Keratinocyte (primary cell): ENCODE measurements at regions not wholly inside any gene's neighbourhood (a gene's known extent, or its start where the extent isn't known, plus 50 kb on each side); places are given as distances from the start of the nearest gene placed in this dataset.

Experiments
- DNase-seq: peaks from one replicate; pipeline ENCODE4 v3.0.0-alpha.2; 2011; ENCODE audit warnings: low read depth, missing footprints, low spot score
- FAIRE-seq: peaks from 2 replicates; lab custom pipeline; 2011; peaks lifted over from hg19 to GRCh38; lab: Jason Lieb, UNC
- H2AFZ ChIP-seq: 2 replicates; pipeline ENCODE4 v1.6.0; 2012; ENCODE audit warnings: low read length, control low read depth, inconsistent platforms; ENCODE audit not compliant: control insufficient read depth
- H3K27ac ChIP-seq: 2 replicates; pipeline ENCODE4 v1.5.1; 2011; ENCODE audit warnings: low read length; ENCODE audit not compliant: control insufficient read depth, insufficient read depth
- H3K27me3 ChIP-seq: 3 replicates; pipeline ENCODE4 v1.6.0; 2011; ENCODE audit warnings: low read length; ENCODE audit not compliant: control insufficient read depth, insufficient read depth; ENCODE audit errors: extremely low read depth
- H3K36me3 ChIP-seq, 2 experiments: 2 replicates in 1 of 2; 3 replicates in 1 of 2; pipeline ENCODE4 v1.5.1; 2011; ENCODE audit warnings: low read length in 2 of 2, mild to moderate bottlenecking in 1 of 2; ENCODE audit not compliant: control insufficient read depth in 2 of 2, insufficient read depth in 2 of 2; ENCODE audit errors: extremely low read depth in 1 of 2
- H3K4me1 ChIP-seq: 3 replicates; pipeline ENCODE4 v1.5.1; 2011; ENCODE audit warnings: low read length; ENCODE audit not compliant: control insufficient read depth, insufficient read depth; ENCODE audit errors: extremely low read depth
- H3K4me2 ChIP-seq: 3 replicates; pipeline ENCODE4 v1.6.0; 2011; ENCODE audit warnings: low read depth, low read length; ENCODE audit not compliant: control insufficient read depth, insufficient read depth; ENCODE audit errors: extremely low read depth
- H3K4me3 ChIP-seq, 3 experiments: fragments of 200-600 bp in 1 of 3; sonication (generic) in 1 of 3; 2 replicates in 2 of 3; 3 replicates in 1 of 3; pipeline ENCODE4 v1.5.1; 2011 to 2016; ENCODE audit warnings: low read length in 3 of 3, mild to moderate bottlenecking in 3 of 3, control low read depth in 2 of 3, inconsistent platforms in 1 of 3, low read depth in 1 of 3, mixed read lengths in 1 of 3, mixed run types in 1 of 3, moderate library complexity in 1 of 3; ENCODE audit not compliant: control insufficient read depth in 2 of 3, insufficient read depth in 2 of 3; ENCODE audit errors: extremely low read depth in 1 of 3
- H3K79me2 ChIP-seq: 2 replicates; pipeline ENCODE4 v1.6.0; 2012; ENCODE audit warnings: low read length; ENCODE audit not compliant: control insufficient read depth, insufficient read depth
- H3K9ac ChIP-seq: 3 replicates; pipeline ENCODE4 v1.6.0; 2011; ENCODE audit warnings: low read length; ENCODE audit not compliant: control insufficient read depth, insufficient read depth; ENCODE audit errors: extremely low read depth
- H3K9me1 ChIP-seq: 3 replicates; pipeline ENCODE4 v1.6.0; 2011; ENCODE audit warnings: low read length; ENCODE audit not compliant: control insufficient read depth, insufficient read depth; ENCODE audit errors: extremely low read depth
- H3K9me3 ChIP-seq: 2 replicates; pipeline ENCODE4 v1.5.1; 2012; ENCODE audit warnings: low read depth, low read length; ENCODE audit not compliant: control insufficient read depth
- H4K20me1 ChIP-seq: 3 replicates; pipeline ENCODE4 v1.6.0; 2011; ENCODE audit warnings: low read length; ENCODE audit not compliant: control insufficient read depth, insufficient read depth; ENCODE audit errors: extremely low read depth
- EZH2 ChIP-seq: IDR thresholded peaks from one replicate; pipeline ENCODE4 v1.6.1; 2012; ENCODE audit warnings: inconsistent platforms, mild to moderate bottlenecking, low read length, moderate library complexity
- dilution Hi-C: fragments of 300-500 bp; cut with MboI; formaldehyde crosslinking; loops from one replicate; pipeline ENCODE4 v1.7.0; 2020; ENCODE audit warnings: low sequenced_read_pairs; ENCODE audit not compliant: extremely low pct_ligation_motif_present
- TF ChIP-seq, protein P1 (sequence below), 3 experiments: IDR thresholded peaks in 1 of 3; conservative IDR thresholded peaks in 1 of 3; optimal IDR thresholded peaks in 1 of 3; 2 replicates in 2 of 3; 3 replicates in 1 of 3; pipeline versions ENCODE3 to v1.5.1; 2011; ENCODE audit warnings: low read length in 3 of 3, mild to moderate bottlenecking in 3 of 3, moderate library complexity in 2 of 3, control low read depth in 1 of 3, inconsistent platforms in 1 of 3; ENCODE audit not compliant: insufficient read depth in 2 of 3; ENCODE audit errors: extremely low read depth in 1 of 3

DNA sequence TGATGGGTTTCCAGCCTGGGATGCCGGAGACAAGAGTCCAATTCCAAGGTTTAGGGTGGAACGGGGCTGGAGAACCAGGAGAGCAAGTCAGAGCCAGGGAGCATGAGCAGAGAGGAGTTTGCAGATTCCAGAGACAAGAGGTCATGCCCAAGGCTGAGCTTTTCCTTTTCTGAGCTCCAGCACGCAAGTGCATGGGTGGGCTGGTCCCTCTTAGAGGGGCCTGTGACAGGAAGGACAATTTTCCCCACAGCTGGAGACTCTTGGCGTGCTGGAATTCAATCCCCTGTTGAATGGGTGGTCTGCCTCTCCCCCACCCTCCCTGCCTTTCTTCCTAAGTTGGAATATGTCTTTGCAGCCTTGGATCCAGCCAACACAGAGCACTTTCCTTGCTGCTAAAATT is 431.9 kb downstream of the BCL11B start:
- no peaks in the 10 kb centered on the region for H3K36me3 ChIP-seq
- H3K9me3 ChIP-seq: no peaks in the 10 kb centered on the region
- H3K9me1 ChIP-seq: no peaks in the 10 kb centered on the region
- H4K20me1 ChIP-seq: no peaks in the 10 kb centered on the region
- H2AFZ ChIP-seq: no peak overlapping the region
- dilution Hi-C loops: no loop called here
- DNase-seq (no peak), FAIRE-seq (no peak)
- H3K4me1 ChIP-seq: no peaks in the 10 kb centered on the region
- peaks cover 13% of the 10 kb centered on the region for H3K27me3 ChIP-seq
- H3K79me2 ChIP-seq: no peaks in the 10 kb centered on the region
- H3K4me3 ChIP-seq: no peak overlapping the region
- no peak overlapping the region for H3K4me2 ChIP-seq
- H3K9ac ChIP-seq: no peak overlapping the region
- H3K27ac ChIP-seq: no peak overlapping the region
- no peak for TF ChIP-seq EZH2
- TF ChIP-seq, protein P1, sequence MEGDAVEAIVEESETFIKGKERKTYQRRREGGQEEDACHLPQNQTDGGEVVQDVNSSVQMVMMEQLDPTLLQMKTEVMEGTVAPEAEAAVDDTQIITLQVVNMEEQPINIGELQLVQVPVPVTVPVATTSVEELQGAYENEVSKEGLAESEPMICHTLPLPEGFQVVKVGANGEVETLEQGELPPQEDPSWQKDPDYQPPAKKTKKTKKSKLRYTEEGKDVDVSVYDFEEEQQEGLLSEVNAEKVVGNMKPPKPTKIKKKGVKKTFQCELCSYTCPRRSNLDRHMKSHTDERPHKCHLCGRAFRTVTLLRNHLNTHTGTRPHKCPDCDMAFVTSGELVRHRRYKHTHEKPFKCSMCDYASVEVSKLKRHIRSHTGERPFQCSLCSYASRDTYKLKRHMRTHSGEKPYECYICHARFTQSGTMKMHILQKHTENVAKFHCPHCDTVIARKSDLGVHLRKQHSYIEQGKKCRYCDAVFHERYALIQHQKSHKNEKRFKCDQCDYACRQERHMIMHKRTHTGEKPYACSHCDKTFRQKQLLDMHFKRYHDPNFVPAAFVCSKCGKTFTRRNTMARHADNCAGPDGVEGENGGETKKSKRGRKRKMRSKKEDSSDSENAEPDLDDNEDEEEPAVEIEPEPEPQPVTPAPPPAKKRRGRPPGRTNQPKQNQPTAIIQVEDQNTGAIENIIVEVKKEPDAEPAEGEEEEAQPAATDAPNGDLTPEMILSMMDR (optimal IDR thresholded peaks at IDR 0.05 in 1 of 3, IDR thresholded peaks at IDR 0.05 in 1 of 3, conservative IDR thresholded peaks at IDR 0.05 in 1 of 3; ENCODE audit: extremely low read depth in 1 of 3, insufficient read depth in 2 of 3, low read length in 3 of 3): no peak

DNA sequence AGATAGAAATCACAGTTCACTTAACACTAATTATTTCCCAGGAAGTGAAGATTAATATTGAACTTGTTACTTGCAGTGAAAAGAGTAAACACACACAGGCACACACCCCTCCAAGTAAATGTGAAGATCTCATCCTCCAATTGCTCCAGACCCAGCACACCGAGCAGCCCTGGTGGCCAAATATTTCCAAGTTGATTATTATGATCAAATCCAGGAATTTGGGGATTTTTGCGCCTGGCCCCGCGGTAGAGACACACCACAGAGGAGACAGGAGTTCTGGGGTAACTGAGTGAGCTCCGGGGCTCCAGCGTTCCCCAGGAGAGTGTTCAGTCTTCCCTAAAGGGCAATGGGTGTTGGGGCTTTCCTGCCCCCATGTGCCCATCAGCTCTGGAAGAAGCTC is 431.5 kb downstream of the BCL11B start:
- dilution Hi-C loops: no loop called here
- Histone ChIP-seq H3K9me3 (no peaks in the 10 kb centered on the region), H3K4me1 (no peaks in the 10 kb centered on the region), H3K4me2 (no peak overlapping the region), H3K27me3 (peaks cover 15% of the 10 kb centered on the region), H3K36me3 (no peaks in the 10 kb centered on the region), H3K79me2 (no peaks in the 10 kb centered on the region), H3K4me3 (no peak overlapping the region), H3K9me1 (no peaks in the 10 kb centered on the region), H4K20me1 (no peaks in the 10 kb centered on the region), H3K27ac (no peak overlapping the region), H3K9ac (no peak overlapping the region), H2AFZ (no peak overlapping the region)
- TF ChIP-seq, protein P1 (optimal IDR thresholded peaks at IDR 0.05 in 1 of 3, IDR thresholded peaks at IDR 0.05 in 1 of 3, conservative IDR thresholded peaks at IDR 0.05 in 1 of 3; ENCODE audit: extremely low read depth in 1 of 3, insufficient read depth in 2 of 3, low read length in 3 of 3): no peak
- no peak for TF ChIP-seq EZH2
- FAIRE-seq (no peak), DNase-seq (no peak)
